H1 (cell line): ENCODE measurements at regions not wholly inside any gene's neighbourhood (a gene's known extent, or its start where the extent isn't known, plus 50 kb on each side); places are given as distances from the start of the nearest gene placed in this dataset.

ENCODE experiments used
- E2F6 ChIP-seq: IDR thresholded peaks from 2 replicates; pipeline ENCODE4 v1.6.1; 2012; ENCODE audit warnings: inconsistent platforms
- KDM1A ChIP-seq: fragments of 200-600, 300-600 bp; sonication (generic); IDR thresholded peaks from 2 replicates; pipeline ENCODE4 v1.7.1; 2016; ENCODE audit warnings: mild to moderate bottlenecking, low read length, borderline replicate concordance
- SP4 ChIP-seq: IDR thresholded peaks from 2 replicates; pipeline ENCODE4 v1.6.1; 2012; ENCODE audit warnings: low read length, inconsistent platforms

- no peak for TF ChIP-seq E2F6
- no peak for TF ChIP-seq SP4
- TF ChIP-seq KDM1A: no peak
These were observed 288.3 kb upstream of the AMIGO2 start (continued) for GRCh38 chr12:47367912-47368537.
